Ascending aorta (tissue), 2 donors: ENCODE measurements at regions not wholly inside any gene's neighbourhood (a gene's known extent, or its start where the extent isn't known, plus 50 kb on each side); places are given as distances from the start of the nearest gene placed in this dataset.

ENCODE experiments used
- DNase-seq, 2 donors: peaks; one replicate each; pipeline ENCODE4 v3.0.0-alpha.2; 2019; ENCODE audit warnings: low spot score in 2 of 2
- H3K27ac ChIP-seq, 2 donors: fragments of 200-600 bp; sonication (generic); one replicate each; pipeline ENCODE4 v1.5.1; 2016 to 2017; ENCODE audit warnings: mild to moderate bottlenecking in 1 of 2
- H3K27me3 ChIP-seq: fragments of 200-600 bp; sonication (generic); one replicate; pipeline ENCODE4 v1.5.1; 2017
- H3K36me3 ChIP-seq, 2 donors: fragments of 200-600 bp; sonication (generic); one replicate each; pipeline ENCODE4 v1.5.1; 2016
- H3K4me1 ChIP-seq, 2 donors: fragments of 200-600 bp; sonication (generic); one replicate each; pipeline ENCODE4 v1.5.1; 2016 to 2017; ENCODE audit warnings: mild to moderate bottlenecking in 1 of 2
- H3K4me3 ChIP-seq, 2 donors: fragments of 200-600 bp; sonication (generic); one replicate each; pipeline ENCODE4 v1.5.1; 2016 to 2017; ENCODE audit warnings: mild to moderate bottlenecking in 1 of 2
- H3K9me3 ChIP-seq, 2 donors: fragments of 200-600 bp; sonication (generic); one replicate each; pipeline ENCODE4 v1.5.1; 2016
- intact Hi-C: fragments of 100-400 bp; cut with DNase I; formaldehyde crosslinking; loops from one replicate; pipeline ENCODE4 v1.15.1; 2023
- TF ChIP-seq, protein P1 (sequence below), 3 experiments: fragments of 200-600 bp in 2 of 3; fragments of 450-650 bp in 1 of 3; sonication (generic) in 2 of 3; IDR thresholded peaks; one replicate each; pipeline ENCODE4 v1.5.1; 2016 to 2019; ENCODE audit warnings: antibody characterized with exemption in 3 of 3, mild to moderate bottlenecking in 1 of 3, moderate library complexity in 1 of 3

DNA sequence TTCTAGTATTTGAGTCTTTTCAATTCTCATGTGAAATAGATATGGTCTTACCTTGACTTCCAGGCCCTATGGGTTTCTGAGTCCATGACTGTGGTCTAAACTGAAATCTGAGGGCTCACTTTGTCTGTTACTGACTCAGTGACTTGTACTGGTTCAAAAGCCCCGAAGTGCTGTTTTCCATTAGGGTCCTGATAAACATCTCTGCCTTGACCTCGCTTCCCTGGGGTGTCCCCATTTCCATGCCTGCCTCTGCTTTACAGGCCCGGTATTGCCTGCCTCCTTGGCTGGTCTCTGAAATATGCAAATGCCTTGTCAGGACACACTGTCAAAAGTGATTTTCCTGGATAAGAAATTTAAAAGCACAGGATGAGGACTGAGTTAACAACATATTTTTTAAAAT lies 538.8 kb downstream of the SOCS6 start:
- intact Hi-C loops, result no loop called here
- TF ChIP-seq, protein P1, sequence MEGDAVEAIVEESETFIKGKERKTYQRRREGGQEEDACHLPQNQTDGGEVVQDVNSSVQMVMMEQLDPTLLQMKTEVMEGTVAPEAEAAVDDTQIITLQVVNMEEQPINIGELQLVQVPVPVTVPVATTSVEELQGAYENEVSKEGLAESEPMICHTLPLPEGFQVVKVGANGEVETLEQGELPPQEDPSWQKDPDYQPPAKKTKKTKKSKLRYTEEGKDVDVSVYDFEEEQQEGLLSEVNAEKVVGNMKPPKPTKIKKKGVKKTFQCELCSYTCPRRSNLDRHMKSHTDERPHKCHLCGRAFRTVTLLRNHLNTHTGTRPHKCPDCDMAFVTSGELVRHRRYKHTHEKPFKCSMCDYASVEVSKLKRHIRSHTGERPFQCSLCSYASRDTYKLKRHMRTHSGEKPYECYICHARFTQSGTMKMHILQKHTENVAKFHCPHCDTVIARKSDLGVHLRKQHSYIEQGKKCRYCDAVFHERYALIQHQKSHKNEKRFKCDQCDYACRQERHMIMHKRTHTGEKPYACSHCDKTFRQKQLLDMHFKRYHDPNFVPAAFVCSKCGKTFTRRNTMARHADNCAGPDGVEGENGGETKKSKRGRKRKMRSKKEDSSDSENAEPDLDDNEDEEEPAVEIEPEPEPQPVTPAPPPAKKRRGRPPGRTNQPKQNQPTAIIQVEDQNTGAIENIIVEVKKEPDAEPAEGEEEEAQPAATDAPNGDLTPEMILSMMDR (IDR thresholded peaks at IDR 0.05), result no peak
- no peak overlapping the region for H3K4me3 ChIP-seq
- H3K9me3 ChIP-seq, result no peaks in the 10 kb centered on the region
- no peak for DNase-seq
- H3K4me1 ChIP-seq, result no peaks in the 10 kb centered on the region
- H3K36me3 ChIP-seq, result no peaks in the 10 kb centered on the region
- no peaks in the 10 kb centered on the region for H3K27me3 ChIP-seq
- no peak overlapping the region for H3K27ac ChIP-seq

DNA sequence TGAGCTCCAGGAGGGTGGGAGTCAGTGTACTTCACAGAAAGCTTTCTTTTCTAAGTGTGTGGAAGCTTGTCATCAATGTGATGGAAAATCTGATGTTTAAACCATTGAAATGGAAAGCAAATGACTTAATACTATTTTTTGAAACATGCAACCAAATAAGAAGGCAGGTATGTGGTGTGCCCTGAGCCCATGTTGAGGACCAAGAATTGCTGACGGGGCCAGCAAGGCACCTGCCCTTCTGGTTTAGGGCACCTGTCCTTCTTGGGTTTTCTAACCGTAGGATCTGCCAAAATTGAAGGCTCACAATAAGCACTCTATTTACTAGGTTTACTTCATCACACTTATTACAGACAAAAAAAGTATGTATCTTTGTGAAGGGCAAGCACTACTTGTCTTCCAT lies 537.7 kb downstream of the SOCS6 start:
- no peaks in the 10 kb centered on the region for H3K4me1 ChIP-seq
- H3K27me3 ChIP-seq, result no peaks in the 10 kb centered on the region
- H3K27ac ChIP-seq, result no peak overlapping the region
- TF ChIP-seq, protein P1 (IDR thresholded peaks at IDR 0.05), result no peak
- H3K36me3 ChIP-seq, result no peaks in the 10 kb centered on the region
- H3K4me3 ChIP-seq, result no peak overlapping the region
- no peak for DNase-seq
- intact Hi-C loops, result loop anchor here (1.0 kb wide), 1 partner anchor 22 kb away; no protein-coding TSS in a partner anchor
- no peaks in the 10 kb centered on the region for H3K9me3 ChIP-seq

DNA sequence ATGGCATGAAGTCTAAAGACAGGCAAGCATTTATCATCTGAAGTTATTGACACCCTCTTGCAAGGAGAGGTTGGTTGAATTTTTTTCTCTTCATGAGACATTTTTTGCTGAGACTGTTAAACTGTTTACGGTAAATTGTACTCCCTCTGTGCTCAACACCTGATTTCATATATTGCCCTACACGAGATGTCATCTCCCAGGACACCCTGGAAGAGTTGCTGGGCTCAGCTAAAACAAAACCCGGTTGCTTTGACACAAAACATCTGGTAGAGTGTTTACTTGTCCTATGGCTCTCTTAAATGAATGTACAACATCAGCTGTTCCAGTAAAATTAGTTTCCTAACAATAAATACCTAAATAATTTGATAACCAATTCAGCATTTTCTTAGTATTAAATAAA lies 533.8 kb downstream of the SOCS6 start:
- no peak overlapping the region for H3K27ac ChIP-seq
- no peaks in the 10 kb centered on the region for H3K27me3 ChIP-seq
- intact Hi-C loops, result no loop called here
- no peaks in the 10 kb centered on the region for H3K9me3 ChIP-seq
- no peaks in the 10 kb centered on the region for H3K4me1 ChIP-seq
- H3K4me3 ChIP-seq, result no peak overlapping the region
- DNase-seq, result no peak
- TF ChIP-seq, protein P1 (IDR thresholded peaks at IDR 0.05), result no peak
- no peaks in the 10 kb centered on the region for H3K36me3 ChIP-seq

DNA sequence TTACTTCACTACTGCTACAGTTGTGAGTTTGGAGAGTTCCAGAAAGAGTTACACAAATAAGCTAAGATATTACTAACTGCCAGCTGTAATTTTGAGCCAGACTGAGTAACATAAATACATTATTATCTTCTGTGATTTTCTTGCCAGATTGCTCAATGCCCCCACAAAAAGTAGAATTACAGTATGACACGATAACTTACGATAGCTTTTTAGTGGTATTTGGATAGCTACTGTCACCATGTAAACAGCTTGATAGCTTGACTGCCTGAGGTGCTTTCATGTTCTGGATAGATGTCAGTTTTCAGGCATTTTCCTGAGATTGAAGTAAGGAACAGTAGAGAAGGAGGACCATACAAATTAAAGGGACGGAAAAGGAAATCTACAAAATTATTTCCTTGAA lies 533.3 kb downstream of the SOCS6 start:
- DNase-seq, result no peak
- Histone ChIP-seq H3K4me3 (no peak overlapping the region), H3K27me3 (no peaks in the 10 kb centered on the region), H3K27ac (no peak overlapping the region), H3K9me3 (peaks cover 0 to 3% of the 10 kb centered on the region in 2 donors), H3K36me3 (no peaks in the 10 kb centered on the region), H3K4me1 (no peaks in the 10 kb centered on the region)
- intact Hi-C loops, result no loop called here
- TF ChIP-seq, protein P1 (IDR thresholded peaks at IDR 0.05), result no peak

DNA sequence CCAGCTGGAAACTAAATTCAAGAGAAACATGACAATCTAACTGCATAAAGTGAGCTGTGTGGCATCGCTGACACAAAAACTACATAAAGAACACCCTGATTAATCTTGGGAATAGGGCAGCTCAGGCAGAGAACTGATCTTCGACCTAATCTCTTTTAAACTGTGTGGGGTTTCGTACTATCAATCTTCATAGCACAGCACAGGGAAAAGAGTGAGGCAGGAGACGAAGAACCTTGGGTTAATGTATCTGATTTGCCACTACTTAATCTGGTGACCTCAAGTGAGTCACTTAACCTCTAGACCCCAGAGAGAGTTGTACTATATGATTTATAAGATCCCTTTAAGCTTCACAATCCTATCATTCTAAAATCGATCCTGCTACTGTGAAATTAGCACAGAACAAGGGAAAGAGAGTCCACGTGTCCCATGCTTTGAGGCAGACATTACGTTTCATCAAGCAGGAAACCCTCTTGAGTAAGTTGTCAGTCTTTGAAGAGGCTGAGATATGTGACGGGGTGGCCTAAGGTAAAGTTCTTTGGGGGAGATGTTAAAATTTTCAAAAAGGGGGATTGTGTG lies 519.7 kb downstream of the SOCS6 start:
- H3K4me1 ChIP-seq, result no peaks in the 10 kb centered on the region
- no peaks in the 10 kb centered on the region for H3K27me3 ChIP-seq
- no peak overlapping the region for H3K4me3 ChIP-seq
- intact Hi-C loops, result no loop called here
- H3K9me3 ChIP-seq, result no peaks in the 10 kb centered on the region
- H3K27ac ChIP-seq, result no peak overlapping the region
- no peaks in the 10 kb centered on the region for H3K36me3 ChIP-seq
- TF ChIP-seq, protein P1 (IDR thresholded peaks at IDR 0.05), result no peak
- no peak for DNase-seq
